ENCODE measurements at regions not wholly inside any gene's neighbourhood (a gene's known extent, or its start where the extent isn't known, plus 50 kb on each side); places are given as distances from the start of the nearest gene placed in this dataset.

DNA sequence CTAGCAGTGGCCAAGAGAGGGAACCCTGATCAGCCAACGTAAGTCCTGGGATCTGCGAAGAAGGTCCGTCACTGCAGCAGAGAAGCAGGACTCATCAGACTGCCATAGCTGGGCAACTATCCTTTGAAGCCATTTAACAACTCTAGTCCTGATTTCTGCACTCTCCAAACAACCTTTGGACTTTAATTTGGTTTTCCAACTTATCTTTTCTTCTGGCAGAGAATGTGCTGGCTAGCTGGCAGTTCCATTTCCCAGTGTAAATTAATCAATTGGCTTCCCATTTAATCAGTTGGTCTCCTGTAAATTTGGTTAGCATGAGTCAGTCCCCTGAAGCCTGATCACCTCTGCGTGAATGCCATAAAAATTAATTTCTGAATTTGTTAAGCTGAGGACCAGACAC, 153.7 kb upstream of the GPR101 start:
- TF ChIP-seq, protein P1, sequence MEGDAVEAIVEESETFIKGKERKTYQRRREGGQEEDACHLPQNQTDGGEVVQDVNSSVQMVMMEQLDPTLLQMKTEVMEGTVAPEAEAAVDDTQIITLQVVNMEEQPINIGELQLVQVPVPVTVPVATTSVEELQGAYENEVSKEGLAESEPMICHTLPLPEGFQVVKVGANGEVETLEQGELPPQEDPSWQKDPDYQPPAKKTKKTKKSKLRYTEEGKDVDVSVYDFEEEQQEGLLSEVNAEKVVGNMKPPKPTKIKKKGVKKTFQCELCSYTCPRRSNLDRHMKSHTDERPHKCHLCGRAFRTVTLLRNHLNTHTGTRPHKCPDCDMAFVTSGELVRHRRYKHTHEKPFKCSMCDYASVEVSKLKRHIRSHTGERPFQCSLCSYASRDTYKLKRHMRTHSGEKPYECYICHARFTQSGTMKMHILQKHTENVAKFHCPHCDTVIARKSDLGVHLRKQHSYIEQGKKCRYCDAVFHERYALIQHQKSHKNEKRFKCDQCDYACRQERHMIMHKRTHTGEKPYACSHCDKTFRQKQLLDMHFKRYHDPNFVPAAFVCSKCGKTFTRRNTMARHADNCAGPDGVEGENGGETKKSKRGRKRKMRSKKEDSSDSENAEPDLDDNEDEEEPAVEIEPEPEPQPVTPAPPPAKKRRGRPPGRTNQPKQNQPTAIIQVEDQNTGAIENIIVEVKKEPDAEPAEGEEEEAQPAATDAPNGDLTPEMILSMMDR (IDR thresholded peaks at IDR 0.05 in 2 of 3, conservative IDR thresholded peaks at IDR 0.05 in 1 of 3; ENCODE audit: control insufficient read depth in 2 of 3, extremely low read depth in 1 of 3, insufficient read depth in 1 of 3, low read depth in 3 of 3, low read length in 3 of 3), result no peak
- no peak for TF ChIP-seq MXI1 (IDR thresholded peaks at IDR 0.05; ENCODE audit: low read depth, low read length)
- TF ChIP-seq POLR2A (IDR thresholded peaks at IDR 0.05; ENCODE audit: low read depth, low read length), result no peak
- TF ChIP-seq NFYB (IDR thresholded peaks at IDR 0.05; ENCODE audit: insufficient read depth, low read depth, low read length), result no peak
- TF ChIP-seq BRCA1 (IDR thresholded peaks at IDR 0.05; ENCODE audit: low read depth, low read length), result no peak
